ENCODE measurements at regions not wholly inside any gene's neighbourhood (a gene's known extent, or its start where the extent isn't known, plus 50 kb on each side); places are given as distances from the start of the nearest gene placed in this dataset.

DNA sequence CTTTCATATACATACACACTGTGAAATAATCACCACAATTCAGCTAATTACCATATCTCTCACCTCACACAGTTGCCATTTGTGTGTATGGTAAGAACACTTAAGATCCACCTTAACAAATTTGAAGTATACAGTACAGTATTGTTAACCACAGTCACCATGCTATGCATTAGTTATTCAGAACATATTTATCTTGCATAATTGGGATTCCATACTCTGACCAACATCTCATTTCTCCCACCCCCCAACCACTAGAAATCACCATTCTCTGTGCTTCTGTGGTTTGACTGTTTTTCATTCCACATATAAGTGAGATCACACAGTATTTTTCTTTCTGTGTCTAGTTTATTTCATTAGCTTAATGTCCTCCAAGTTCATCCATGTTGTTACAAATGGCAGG is 247.7 kb upstream of the CTNNB1 start:
- no peak for DNase-seq
- intact Hi-C loops (cut with micrococcal nuclease): no loop called here
- ATAC-seq: no peak

DNA sequence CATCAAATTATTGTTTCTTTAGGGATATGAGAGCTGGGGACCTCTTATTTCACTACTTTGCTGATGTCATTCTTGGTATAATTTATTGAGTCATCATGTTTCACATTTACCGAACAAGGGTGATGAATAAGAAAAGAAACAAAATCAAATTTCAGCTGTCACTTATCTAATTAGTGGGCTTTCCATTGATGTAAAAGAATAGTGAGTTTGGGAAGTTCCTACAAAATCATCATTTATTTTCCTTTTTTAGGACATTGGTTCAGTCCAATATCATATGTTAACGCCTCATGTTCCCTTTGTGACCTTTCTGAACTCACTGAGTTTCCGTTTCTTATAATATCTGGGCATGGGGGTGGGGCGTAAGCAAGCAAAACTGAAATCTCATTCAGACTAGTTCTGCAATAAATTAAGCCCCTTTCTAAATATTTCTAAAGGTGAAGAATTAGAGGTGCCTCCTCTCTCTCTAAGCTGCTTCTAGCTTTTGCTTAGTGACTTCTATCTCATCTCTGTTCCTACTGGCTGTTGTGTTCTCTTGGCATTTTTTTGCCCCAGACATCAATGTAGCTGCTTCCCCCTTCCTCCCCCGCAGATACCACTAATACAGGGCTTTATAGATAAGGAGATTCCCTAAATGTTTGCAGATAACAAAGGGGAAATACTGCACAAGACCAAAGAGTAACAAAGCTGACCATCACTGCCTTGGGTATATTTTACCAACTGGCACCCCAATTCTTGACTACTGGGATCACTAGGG is 238.0 kb upstream of the CTNNB1 start:
- intact Hi-C loops (cut with micrococcal nuclease): no loop called here
- DNase-seq (no peak), ATAC-seq (no peak)

DNA sequence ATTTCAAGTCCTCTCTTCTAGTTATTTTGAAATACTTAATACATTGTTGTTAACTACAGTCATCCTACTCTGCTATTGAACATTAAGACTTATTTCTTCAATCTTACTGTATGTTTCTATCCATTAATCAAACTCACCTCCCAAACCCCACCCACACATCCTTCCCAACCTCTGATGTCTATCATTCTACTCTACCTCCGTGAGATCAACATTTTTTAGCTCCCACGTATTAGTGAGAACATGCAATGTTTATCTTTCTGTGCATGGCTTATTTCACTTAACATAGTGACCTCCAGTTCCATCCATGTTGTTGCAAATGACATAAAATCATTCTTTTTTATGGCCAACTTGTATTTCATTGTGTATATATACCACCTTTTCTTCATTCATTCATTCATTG is 236.6 kb upstream of the CTNNB1 start:
- ATAC-seq: no peak
- intact Hi-C loops (cut with micrococcal nuclease): no loop called here
- DNase-seq: no peak

DNA sequence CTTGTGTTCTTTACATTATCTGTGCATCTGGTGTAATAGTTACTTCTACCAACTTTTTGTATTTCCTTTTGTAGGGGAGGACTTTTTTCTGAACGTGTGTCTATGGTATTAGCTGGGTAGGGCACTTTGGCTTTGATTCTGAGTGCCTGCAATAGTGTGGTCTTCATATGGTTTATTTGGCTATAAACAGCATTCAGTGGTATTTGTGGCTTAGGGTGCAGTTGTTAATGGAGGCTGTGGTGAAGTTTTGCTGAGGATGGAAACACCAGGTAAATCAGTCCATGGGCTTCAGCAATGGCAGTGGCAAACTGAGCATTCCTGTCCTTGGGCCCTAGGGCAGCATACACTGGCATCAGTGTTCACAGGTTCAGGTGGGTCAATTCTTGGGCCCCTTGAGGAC is 230.6 kb upstream of the CTNNB1 start:
- intact Hi-C loops (cut with micrococcal nuclease): no loop called here
- ATAC-seq (no peak), DNase-seq (no peak)

DNA sequence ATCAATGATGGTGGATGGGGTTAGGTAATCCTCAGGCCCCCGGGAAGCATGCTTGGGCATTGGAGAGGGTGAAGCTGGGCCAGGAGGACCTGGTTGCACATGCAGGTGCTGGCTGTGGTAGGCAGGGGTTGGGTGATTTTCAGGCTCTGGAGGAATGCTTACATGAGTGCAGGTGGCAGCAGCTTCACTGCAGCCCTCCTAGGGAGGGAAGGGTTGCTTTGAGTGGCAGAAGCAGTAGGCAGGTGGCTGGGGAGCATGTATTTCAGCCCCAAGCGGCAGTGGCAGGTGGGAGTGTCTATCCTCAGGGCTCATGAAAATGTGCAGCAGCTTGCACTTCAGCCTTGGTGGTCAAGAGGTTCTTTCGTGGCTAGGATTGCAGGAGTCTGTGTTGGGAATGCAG is 230.0 kb upstream of the CTNNB1 start:
- no peak for DNase-seq
- ATAC-seq: no peak
- intact Hi-C loops (cut with micrococcal nuclease): no loop called here

DNA sequence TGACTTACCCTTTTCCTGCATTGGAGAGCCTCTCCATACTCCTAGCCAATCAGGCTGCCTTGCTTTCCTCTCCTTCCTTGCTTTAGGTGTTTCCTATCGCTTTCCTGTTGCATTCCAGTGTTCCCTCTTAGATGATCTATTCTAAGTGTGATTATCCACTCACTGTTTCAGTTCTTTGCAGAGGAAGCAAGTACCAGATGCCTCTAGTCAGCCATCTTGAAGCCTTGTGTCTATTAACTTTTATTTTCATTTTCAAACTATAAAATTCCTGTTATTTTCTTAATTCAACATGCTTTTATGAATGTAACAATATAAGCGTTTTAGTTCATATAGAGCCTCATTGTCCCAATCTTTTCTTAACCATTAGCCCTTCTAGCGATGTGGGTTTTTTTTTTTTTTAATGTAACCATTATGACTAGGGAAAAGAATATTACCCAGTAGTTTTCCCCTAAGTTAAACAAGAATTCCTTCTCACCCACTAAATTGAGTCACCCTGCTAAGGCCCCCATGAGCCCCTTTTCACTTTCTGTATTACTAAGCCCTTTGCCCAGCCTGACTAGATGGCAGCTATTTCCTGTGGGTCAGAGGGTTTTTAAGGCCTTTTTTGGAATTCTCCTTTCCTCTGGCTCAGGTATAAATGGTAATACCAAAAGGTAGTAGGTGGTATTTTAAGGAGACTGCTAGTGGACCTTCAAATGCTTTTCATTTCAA is 229.4 kb upstream of the CTNNB1 start:
- DNase-seq: no peak
- no peak for ATAC-seq
- intact Hi-C loops (cut with micrococcal nuclease): loop anchor here (10.0 kb wide), 1 partner anchor 235 kb away; no protein-coding TSS in a partner anchor

DNA sequence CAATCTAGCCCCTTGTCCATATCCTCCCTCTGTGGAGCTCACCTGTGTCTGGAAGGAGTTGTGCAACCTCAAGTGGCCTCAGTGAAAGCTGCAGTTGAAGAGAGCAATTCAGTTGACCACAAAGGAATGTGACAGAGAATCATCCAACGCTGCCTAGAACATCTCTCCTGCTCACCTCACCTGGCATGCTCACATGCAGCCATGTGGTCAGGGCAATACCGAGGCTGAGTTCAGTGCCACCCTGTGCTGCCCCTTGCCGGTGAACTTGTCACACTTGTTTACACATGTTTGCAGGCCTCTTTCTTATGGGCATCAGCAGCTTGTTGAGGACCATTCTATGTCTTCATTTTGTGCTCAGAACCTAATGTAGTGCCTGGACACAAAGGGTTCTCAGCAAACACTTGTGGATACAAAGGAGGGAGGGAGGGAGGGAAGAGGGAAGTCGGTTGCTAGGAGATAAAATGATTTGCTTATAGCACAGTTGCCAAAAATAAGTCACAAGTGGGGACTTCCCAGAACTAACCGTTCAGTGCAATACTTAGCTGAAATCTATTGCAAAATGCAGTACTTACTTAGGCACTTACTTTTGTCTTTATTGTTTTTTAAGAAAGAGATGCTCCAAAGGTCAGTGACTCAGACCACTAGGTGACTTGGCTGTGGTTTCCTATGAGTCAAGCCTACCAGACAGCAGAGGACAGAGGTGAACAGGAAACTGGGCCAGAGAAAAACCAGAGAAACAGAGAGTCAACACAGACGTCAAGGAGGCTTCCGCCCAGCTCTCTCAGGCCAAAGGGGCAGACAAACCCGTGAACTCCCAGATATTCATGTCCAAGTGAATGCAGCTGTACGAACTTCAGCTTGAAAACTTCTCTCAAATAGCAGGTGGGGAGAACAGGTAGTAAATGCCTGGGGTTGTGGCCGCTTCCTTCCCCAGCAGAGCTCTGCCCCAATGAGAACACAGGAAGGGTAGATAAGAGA is 227.8 kb upstream of the CTNNB1 start:
- ATAC-seq: peak; percentile 92
- DNase-seq: peak; percentile 60
- intact Hi-C loops (cut with micrococcal nuclease): loop anchor here (10.0 kb wide), 1 partner anchor 233 kb away; no protein-coding TSS in a partner anchor

DNA sequence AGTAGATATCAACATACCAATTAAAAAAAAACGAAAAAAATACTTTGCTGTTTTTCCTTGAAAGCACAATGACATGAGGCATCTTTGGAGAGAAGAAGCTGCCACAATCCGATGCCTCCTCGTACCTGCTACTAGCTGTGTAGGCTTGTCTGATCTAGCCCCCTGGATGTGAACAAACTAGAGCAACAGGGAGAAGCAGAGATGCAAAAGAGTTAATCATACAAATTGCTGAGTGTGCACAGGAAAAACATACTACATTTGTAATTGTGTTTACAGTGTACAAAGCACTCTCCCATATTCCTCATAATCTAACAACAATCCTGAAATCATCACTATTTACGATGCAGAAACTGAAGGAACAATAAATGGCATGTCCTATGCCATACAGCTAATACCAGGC is 227.0 kb upstream of the CTNNB1 start:
- intact Hi-C loops (cut with micrococcal nuclease): loop anchor here (10.0 kb wide), 1 partner anchor 232 kb away; no protein-coding TSS in a partner anchor
- ATAC-seq: no peak
- no peak for DNase-seq

DNA sequence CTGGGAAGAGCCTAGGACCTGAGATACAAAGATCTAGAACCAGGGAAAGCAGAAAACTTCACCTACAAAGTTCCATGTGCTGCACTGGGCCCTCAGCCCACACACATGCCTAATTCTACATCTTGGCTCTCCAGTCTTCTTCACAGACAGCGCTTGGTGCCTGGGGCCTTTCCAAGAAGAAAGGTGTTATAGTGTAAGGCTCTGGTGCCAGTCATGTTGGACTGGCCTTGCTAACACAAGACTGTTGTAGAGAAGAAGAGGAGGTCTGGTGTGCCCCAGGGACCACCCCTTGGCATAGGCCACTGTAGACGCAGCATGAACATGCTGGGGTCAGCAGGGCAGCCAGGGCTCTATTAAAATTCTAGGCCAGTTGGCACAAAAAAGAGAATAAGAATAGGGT is 226.2 kb upstream of the CTNNB1 start:
- no peak for ATAC-seq

DNA sequence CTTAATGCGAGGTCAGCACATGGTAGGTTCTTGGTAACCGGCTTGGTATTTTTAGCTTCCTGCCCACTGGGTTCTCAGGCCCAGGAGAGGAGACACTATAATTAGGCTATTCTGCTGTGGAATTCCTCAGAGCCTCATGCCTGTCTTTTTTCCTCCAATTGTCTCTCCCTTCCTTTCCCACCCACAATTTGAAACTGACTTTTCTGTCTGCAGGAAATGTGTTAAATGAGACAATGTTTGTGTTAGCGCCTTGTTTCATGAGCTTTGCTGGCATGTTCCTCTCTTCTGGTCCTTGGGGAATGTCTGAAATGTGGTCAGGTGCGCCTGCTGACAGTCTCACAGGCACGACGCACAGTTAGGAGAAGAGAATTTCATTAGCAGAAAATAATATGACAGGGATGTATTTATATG is 223.6 kb upstream of the CTNNB1 start:
- intact Hi-C loops (cut with micrococcal nuclease): loop anchor here (10.0 kb wide), 1 partner anchor 229 kb away; no protein-coding TSS in a partner anchor
- peak; percentile 59 for ATAC-seq
- DNase-seq: no peak

More for the DNA sequence above, 226.2 kb upstream of the CTNNB1 start:
- intact Hi-C loops (cut with micrococcal nuclease): loop anchor here (10.0 kb wide), 1 partner anchor 232 kb away; no protein-coding TSS in a partner anchor
- DNase-seq: no peak

DNA sequence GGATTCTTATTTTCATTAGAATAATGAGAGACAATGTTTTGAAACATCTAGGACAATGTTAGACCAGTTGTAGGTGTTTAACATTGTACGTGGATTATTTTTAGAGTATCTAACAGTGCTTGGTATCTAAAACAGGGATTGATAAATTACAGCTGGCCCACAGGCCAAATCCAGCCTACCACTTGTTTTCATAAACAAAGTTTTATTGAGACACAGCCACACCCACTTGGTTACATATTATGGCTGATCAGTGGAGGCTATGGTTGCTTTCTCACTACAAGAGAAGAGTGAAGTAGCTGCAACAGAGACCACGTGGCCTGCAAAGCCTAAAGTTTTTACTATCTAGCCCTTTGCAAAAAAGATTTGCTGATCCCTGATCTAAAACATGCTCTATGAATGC is 223.1 kb upstream of the CTNNB1 start:
- DNase-seq: no peak
- no peak for ATAC-seq
- intact Hi-C loops (cut with micrococcal nuclease): loop anchor here (10.0 kb wide), 1 partner anchor 229 kb away; no protein-coding TSS in a partner anchor

DNA sequence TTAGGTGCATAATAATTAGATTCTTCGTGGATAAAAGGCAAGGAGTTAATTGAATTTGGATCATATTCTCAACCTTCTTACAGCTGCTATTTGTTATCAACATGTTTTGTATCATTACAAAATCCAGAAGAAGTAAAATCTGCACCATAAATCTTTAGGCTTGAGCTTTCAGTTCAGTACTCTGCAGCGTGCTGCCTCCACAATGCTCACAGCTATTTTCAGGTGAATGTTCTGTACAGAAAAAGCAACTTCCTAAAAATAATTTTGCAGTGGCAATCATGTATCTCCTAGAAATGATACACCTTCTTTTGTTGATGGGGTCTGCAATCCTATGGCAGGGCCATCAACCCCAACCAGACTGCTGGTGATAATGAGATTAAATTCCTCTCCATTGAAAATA is 220.9 kb upstream of the CTNNB1 start:
- DNase-seq (no peak), ATAC-seq (no peak)
- intact Hi-C loops (cut with micrococcal nuclease): loop anchor here (10.0 kb wide), 1 partner anchor 226 kb away; no protein-coding TSS in a partner anchor

DNA sequence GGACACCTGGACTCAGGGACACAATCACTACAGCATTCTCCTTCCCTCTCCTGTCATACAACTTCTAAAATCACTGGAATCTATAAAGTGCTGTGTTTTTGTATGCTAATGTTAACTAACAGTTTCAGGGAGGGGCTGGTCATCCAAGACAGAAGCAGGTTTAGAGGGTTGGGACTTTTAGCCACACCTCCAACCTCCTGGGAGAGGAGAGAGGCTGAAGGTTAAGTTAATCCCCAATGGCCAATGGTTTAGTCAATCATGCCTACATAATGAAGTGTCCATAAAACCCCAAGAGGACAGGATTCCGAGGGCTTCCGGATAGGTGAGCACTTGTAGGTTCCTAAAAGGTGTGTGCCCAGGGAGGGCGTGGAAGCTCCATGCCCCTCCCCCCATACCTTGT is 219.3 kb upstream of the CTNNB1 start:
- intact Hi-C loops (cut with micrococcal nuclease): loop anchor here (10.0 kb wide), 1 partner anchor 225 kb away; no protein-coding TSS in a partner anchor
- no peak for ATAC-seq
- no peak for DNase-seq

DNA sequence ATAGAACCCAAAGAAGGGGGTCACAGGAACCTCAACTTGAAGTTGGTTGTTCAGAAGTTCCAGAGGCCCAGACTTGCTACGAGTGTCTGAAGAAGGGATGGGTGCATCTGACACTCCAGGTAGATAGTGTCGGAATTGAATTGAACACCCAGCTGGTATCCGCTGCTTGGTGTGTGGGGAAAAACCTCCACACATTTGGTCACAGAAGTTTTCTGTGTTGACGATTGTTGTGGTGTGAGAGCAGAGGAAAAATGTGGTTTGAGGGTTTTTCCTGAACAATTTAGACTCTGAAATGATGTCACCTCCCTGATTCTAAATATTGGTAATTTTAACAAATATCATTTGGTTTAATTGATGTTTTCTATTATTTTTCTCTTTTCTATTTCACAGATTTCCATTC is 218.8 kb upstream of the CTNNB1 start:
- intact Hi-C loops (cut with micrococcal nuclease): no loop called here
- ATAC-seq (no peak), DNase-seq (no peak)

DNA sequence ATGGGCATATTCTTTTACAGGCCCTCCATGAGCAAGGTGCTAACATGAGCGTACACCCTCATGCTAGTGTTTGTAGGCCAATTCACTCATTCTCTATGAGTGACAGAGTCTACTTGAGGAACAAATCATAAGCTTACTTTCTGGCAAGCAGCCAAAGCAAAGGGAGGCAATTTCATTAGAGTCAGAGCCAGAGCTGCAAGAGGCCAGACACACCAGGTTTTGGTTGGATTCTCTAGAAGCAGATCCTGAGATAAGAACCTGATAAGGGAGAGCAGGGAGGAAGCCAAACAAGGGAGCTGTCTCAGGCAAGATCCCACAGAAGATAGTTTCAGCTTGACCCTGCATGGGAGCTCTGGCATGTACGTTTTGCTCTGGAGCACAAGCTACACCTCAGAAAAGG is 214.1 kb upstream of the CTNNB1 start:
- intact Hi-C loops (cut with micrococcal nuclease): no loop called here
- DNase-seq (no peak), ATAC-seq (no peak)

DNA sequence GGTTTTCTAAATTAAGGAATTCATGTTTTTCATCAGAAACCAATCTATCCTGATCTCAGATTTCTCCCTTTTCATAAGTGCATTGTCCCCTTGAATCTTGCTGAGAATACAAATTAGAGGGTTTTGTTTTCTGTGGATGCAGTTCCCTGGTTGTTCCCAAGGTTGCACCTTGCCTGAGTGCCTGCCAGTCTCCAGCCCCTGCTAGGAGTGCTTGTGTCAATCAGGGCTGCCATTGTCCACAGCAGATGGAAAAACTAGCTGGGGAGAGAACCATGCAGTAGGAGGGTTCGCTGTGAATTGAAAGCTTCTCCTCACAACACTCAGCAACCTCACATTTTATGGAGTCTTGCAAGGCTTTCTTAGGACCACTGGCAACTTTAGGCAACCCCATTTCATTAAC is 210.8 kb upstream of the CTNNB1 start:
- intact Hi-C loops (cut with micrococcal nuclease): no loop called here
- DNase-seq: no peak
- no peak for ATAC-seq

DNA sequence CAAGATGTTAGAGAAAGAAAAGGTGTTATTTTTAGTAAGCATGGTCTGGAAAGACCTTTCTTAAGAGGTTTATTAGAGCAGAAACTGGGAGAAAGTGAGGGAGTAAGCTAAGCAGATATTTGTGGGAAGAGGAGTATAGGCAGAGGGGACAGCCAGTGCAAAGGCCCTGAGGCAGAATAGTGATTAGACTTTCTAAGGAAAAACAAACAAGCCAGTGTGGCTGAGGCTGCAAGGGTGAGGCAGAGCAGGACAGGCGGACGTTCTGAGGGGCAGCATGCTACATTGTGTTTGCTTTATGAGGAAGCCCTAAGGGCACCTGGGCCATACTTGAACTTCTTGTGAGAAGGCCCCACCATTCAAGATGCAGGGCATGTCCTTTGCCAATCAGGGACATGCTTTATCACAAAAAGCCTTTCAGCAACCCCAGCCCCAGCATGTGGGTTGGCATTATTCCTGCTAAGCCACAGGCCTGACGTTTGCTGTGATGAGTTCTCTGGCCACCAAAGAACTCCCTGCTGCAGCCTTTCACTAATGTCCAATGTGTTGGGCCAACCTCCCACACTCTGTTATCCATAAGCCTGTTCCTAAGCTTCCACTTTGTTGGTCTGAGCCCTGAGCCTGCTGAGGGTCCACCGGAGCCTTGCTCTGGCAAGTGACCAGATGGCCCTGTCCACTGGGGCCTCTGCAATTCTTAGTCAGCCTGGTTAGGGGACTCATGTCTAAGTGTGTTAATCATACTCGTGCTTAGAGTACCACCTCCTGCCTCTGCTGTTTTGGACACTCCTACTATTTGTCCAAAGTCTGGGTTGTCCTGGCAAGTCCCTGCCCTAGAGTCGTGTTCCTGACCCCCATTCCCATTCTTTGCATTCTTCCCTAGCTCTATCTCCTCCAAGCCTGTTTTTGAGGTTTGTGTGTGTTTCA is 209.9 kb upstream of the CTNNB1 start:
- DNase-seq (no peak), ATAC-seq (no peak)
- intact Hi-C loops (cut with micrococcal nuclease): no loop called here

DNA sequence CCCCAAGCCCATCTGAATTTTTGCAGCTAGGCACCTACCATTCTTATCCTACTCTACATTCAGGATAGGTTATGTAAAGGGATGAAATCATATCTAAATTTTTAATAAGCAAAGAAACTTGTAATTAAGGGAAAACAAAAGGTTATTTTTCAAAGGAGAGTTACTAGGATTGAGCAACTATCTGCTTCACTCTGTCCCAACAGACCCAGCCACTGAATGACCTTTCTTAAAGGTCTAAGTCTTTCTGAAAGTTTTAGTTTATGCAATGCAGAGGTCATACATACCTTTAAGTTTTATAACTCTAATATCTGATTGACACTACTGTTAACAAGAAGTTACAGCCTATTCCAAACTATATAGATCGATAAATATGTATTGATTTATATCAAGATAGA is 209.2 kb upstream of the CTNNB1 start:
- intact Hi-C loops (cut with micrococcal nuclease): no loop called here
- DNase-seq: no peak
- no peak for ATAC-seq

All from left ventricle myocardium superior (tissue), 1 donor.